ENCODE measurements at regions not wholly inside any gene's neighbourhood (a gene's known extent, or its start where the extent isn't known, plus 50 kb on each side); places are given as distances from the start of the nearest gene placed in this dataset. TPM values are rescaled to one million over a fixed set of nuclear protein-coding genes. Genes with fewer than 3 reads are reported as not detected.
"Not testable (repeated sequence)": the region's sequence is repeated elsewhere in the genome, so short reads cannot be mapped to it uniquely, and the experiment has no call there.

DNA sequence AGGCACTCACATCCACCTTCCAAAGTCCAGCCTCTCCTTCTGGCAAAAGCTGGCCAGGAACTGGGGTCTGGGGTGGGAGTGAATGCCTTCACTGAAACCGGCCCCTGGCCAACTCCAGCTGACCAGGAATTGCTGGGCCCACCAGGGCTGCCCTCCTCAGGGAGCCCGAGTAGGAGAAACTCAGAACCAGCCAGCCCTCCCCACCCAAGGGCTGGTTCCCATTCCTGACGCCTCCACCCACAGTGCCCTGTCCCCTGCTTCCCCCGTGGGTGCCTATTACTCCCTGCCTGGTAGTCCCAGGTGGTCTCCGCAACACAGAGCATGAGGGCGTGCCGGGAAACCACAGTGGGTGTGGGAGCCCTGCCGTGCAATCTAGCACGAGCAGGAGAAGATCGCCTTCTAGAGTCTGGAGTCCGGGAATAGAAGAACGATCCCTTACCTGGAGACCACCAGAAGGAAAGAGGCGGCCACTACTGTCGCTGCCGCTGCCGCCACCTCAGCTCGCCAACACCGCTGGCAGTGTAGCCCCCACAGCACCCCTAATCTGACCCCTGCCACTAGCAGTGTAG lies 178.8 kb downstream of the POTEB3 start:
- H3K36me3 ChIP-seq: no peaks in the 10 kb centered on the region
- H3K4me1 ChIP-seq: no peaks in the 10 kb centered on the region
- no peaks in the 10 kb centered on the region for H3K9me3 ChIP-seq
- peak in 1 of 2 donors; percentile 19 for DNase-seq
- intact Hi-C loops (cut with DNase I; ENCODE audit: low total_unique reads): no loop called here
- no peak for TF ChIP-seq POLR2A (IDR thresholded peaks at IDR 0.05)
- H3K27ac ChIP-seq: no peak overlapping the region
- no peak overlapping the region for H3K4me3 ChIP-seq
- H3K27me3 ChIP-seq: no peaks in the 10 kb centered on the region

DNA sequence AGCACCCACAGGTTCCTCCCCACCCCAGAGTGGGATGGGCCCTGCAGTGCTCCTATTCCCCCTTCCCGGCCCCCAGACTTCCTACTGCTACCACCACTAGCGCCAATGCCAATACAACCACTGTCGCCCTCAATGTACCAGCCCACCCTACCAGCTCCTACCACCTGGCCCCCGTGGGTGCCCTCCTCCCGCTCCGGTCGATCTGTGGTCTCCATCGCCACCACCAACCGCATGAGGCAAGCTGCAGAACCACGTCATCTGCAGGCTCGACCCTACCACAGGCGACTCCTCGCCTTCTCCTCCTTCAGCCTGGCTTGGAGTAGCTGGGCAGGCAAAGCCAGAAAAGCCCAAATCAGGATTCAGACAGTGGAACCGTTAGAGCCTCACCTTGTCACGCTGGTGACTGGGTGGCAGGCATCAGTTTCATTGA lies 179.3 kb downstream of the POTEB3 start:
- DNase-seq: peak in 1 of 2 donors; percentile 16
- Histone ChIP-seq H3K4me3 (no peak overlapping the region), H3K36me3 (no peaks in the 10 kb centered on the region), H3K27ac (no peak overlapping the region), H3K27me3 (no peaks in the 10 kb centered on the region), H3K9me3 (no peaks in the 10 kb centered on the region), H3K4me1 (no peaks in the 10 kb centered on the region)
- intact Hi-C loops (cut with DNase I; ENCODE audit: low total_unique reads): no loop called here
- TF ChIP-seq, protein P1, sequence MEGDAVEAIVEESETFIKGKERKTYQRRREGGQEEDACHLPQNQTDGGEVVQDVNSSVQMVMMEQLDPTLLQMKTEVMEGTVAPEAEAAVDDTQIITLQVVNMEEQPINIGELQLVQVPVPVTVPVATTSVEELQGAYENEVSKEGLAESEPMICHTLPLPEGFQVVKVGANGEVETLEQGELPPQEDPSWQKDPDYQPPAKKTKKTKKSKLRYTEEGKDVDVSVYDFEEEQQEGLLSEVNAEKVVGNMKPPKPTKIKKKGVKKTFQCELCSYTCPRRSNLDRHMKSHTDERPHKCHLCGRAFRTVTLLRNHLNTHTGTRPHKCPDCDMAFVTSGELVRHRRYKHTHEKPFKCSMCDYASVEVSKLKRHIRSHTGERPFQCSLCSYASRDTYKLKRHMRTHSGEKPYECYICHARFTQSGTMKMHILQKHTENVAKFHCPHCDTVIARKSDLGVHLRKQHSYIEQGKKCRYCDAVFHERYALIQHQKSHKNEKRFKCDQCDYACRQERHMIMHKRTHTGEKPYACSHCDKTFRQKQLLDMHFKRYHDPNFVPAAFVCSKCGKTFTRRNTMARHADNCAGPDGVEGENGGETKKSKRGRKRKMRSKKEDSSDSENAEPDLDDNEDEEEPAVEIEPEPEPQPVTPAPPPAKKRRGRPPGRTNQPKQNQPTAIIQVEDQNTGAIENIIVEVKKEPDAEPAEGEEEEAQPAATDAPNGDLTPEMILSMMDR (IDR thresholded peaks at IDR 0.05): no peak
- TF ChIP-seq POLR2A (IDR thresholded peaks at IDR 0.05): no peak

DNA sequence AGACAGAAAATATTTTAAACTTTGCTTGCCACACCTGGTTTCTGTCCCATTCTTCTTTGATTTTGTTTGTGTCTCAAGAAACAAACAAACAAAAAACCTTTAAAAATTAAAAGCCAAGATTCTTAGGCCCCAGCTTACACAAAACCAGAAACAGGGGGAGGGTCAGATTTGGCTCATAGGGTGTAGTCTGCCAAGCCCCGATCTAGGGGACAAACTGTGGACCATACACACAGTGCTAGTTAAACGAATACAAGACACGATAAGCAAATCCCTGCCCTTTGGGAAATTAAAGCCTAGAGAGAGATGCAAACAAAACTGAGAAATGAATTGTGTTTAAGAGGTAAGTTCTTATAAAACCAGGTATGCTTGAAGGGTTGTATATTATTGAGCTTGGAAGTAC lies 181.7 kb downstream of the POTEB3 start:
- H3K36me3 ChIP-seq: not testable (repeated sequence)

DNA sequence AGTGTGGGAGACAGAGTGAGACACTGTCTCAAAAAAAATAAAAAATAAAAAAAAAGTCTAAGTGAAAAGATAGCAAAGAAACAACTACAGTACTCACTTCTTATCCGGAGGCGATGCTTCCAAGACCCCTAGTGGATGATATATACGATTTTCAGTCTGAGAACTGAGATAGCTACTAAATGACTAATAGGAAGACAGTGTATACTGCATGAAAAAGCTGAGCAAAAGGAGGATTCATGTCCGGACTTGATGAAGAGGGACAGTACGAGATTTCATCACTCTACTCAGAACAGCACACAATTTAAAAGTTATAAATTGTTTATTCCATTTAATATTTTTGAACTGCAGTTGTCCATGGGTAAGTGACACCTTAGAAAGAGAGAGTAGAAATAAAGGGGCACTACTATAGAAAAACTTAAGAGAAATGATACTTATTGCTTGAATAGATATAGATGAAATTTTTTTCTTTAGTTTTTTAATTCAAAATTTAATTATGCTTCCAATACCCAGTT lies 190.7 kb downstream of the POTEB3 start:
- H3K27ac ChIP-seq; H3K4me3 ChIP-seq; H3K4me1 ChIP-seq; H3K27me3 ChIP-seq; DNase-seq; intact Hi-C loops (cut with DNase I; ENCODE audit: low total_unique reads); H3K36me3 ChIP-seq; H3K9me3 ChIP-seq: not testable (repeated sequence)

More for the DNA sequence above, 181.7 kb downstream of the POTEB3 start:
- intact Hi-C loops (cut with DNase I; ENCODE audit: low total_unique reads); H3K27me3 ChIP-seq; DNase-seq; H3K27ac ChIP-seq; H3K4me3 ChIP-seq; H3K4me1 ChIP-seq; H3K9me3 ChIP-seq: not testable (repeated sequence)

Small RNAs in the stretch of these regions (small RNA-seq; reads per million reads assigned to genes)
- gene RNU6-1235P: not detected

Data from uterus (tissue), 3 donors.